Progenitor cell of endocrine pancreas (in vitro differentiated cells): ENCODE measurements at regions not wholly inside any gene's neighbourhood (a gene's known extent, or its start where the extent isn't known, plus 50 kb on each side); places are given as distances from the start of the nearest gene placed in this dataset.
A peak's percentile ranks its signal among the peaks of the same experiment; 100 is the strongest.

ENCODE experiments used
- DNase-seq: peaks from one replicate; pipeline ENCODE4 v3.0.0; 2021; ENCODE audit warnings: low spot score; ENCODE audit not compliant: unreplicated experiment
- H3K27ac Mint-ChIP-seq: 2 replicates; pipeline ENCODE4 v1.8.0; 2021; ENCODE audit warnings: mild to moderate bottlenecking, moderate library complexity, mixed read lengths
- H3K27me3 Mint-ChIP-seq: 2 replicates; pipeline ENCODE4 v1.8.0; 2021; ENCODE audit warnings: mixed read lengths
- H3K36me3 Mint-ChIP-seq: 2 replicates; pipeline ENCODE4 v1.8.0; 2022; ENCODE audit warnings: mixed read lengths; ENCODE audit not compliant: insufficient read depth
- H3K4me1 Mint-ChIP-seq: 2 replicates; pipeline ENCODE4 v1.8.0; 2021; ENCODE audit warnings: low read depth, mixed read lengths
- H3K4me3 Mint-ChIP-seq: 2 replicates; pipeline ENCODE4 v1.8.0; 2021; ENCODE audit warnings: low read depth, mild to moderate bottlenecking, moderate library complexity, mixed read lengths
- H3K9me3 Mint-ChIP-seq: 2 replicates; pipeline ENCODE4 v1.8.0; 2021; ENCODE audit warnings: low read depth, mixed read lengths
- CTCF ChIP-seq: fragments of 200-600 bp; sonication (generic); IDR thresholded peaks from one replicate; pipeline ENCODE4 v1.5.0; 2021; ENCODE audit warnings: antibody characterized with exemption, mild to moderate bottlenecking; ENCODE audit not compliant: unreplicated experiment

- no peaks in the 10 kb centered on the region for H3K27me3 Mint-ChIP-seq
- DNase-seq: no peak
- H3K4me1 Mint-ChIP-seq: no peaks in the 10 kb centered on the region
- H3K27ac Mint-ChIP-seq: no peak overlapping the region
- no peaks in the 10 kb centered on the region for H3K9me3 Mint-ChIP-seq
- no peak for TF ChIP-seq CTCF
- no peaks in the 10 kb centered on the region for H3K36me3 Mint-ChIP-seq
- H3K4me3 Mint-ChIP-seq: no peak overlapping the region
These were observed 105.4 kb upstream of the ANK2 start for GRCh38 chr4:112944006-112944405.

- Mint-ChIP-seq H3K36me3 (no peaks in the 10 kb centered on the region), H3K27me3 (no peaks in the 10 kb centered on the region), H3K4me1 (no peaks in the 10 kb centered on the region), H3K9me3 (no peaks in the 10 kb centered on the region), H3K27ac (no peak overlapping the region), H3K4me3 (no peak overlapping the region)
- TF ChIP-seq CTCF: no peak
- DNase-seq: no peak
These were observed 103.3 kb upstream of the ANK2 start for GRCh38 chr4:112946127-112946526.

GRCh38 chr4:112947616-112948015, 101.8 kb upstream of the ANK2 start:
- no peak for DNase-seq
- Mint-ChIP-seq H3K27me3 (no peaks in the 10 kb centered on the region), H3K36me3 (no peaks in the 10 kb centered on the region)

GRCh38 chr4:112951362-112952312, 97.8 kb upstream of the ANK2 start:
- Mint-ChIP-seq H3K36me3 (no peaks in the 10 kb centered on the region), H3K27me3 (no peaks in the 10 kb centered on the region), H3K27ac (no peak overlapping the region), H3K4me1 (no peaks in the 10 kb centered on the region), H3K9me3 (no peaks in the 10 kb centered on the region), H3K4me3 (no peak overlapping the region)
- peak; percentile 68 for TF ChIP-seq CTCF
- DNase-seq: no peak

More at GRCh38 chr4:112947616-112948015, 101.8 kb upstream of the ANK2 start:
- H3K27ac Mint-ChIP-seq: no peak overlapping the region
- no peaks in the 10 kb centered on the region for H3K9me3 Mint-ChIP-seq
- no peak for TF ChIP-seq CTCF
- no peak overlapping the region for H3K4me3 Mint-ChIP-seq
- no peaks in the 10 kb centered on the region for H3K4me1 Mint-ChIP-seq

- Mint-ChIP-seq H3K27me3 (no peaks in the 10 kb centered on the region), H3K4me1 (no peaks in the 10 kb centered on the region), H3K36me3 (no peaks in the 10 kb centered on the region), H3K27ac (no peak overlapping the region), H3K9me3 (no peaks in the 10 kb centered on the region), H3K4me3 (no peak overlapping the region)
- no peak for DNase-seq
- no peak for TF ChIP-seq CTCF
These were observed 97.1 kb upstream of the ANK2 start for GRCh38 chr4:112952313-112952700.
